GM12864 (cell line): ENCODE measurements at regions not wholly inside any gene's neighbourhood (a gene's known extent, or its start where the extent isn't known, plus 50 kb on each side); places are given as distances from the start of the nearest gene placed in this dataset.
"Not testable (repeated sequence)": the region's sequence is repeated elsewhere in the genome, so short reads cannot be mapped to it uniquely, and the experiment has no call there.

Source experiments
- DNase-seq: peaks from one replicate; pipeline ENCODE4 v3.0.0-alpha.2; 2011; ENCODE audit warnings: low read depth
- H3K4me3 ChIP-seq: 2 replicates; pipeline ENCODE4 v1.5.1; 2011; ENCODE audit warnings: mild to moderate bottlenecking, low read depth, low read length, control low read depth
- TF ChIP-seq, protein P1 (sequence below): IDR thresholded peaks from 2 replicates; pipeline ENCODE4 v1.5.1; 2011; ENCODE audit warnings: low read depth, mild to moderate bottlenecking, moderate library complexity, low read length, control low read depth, inconsistent platforms; ENCODE audit errors: missing control alignments

DNA sequence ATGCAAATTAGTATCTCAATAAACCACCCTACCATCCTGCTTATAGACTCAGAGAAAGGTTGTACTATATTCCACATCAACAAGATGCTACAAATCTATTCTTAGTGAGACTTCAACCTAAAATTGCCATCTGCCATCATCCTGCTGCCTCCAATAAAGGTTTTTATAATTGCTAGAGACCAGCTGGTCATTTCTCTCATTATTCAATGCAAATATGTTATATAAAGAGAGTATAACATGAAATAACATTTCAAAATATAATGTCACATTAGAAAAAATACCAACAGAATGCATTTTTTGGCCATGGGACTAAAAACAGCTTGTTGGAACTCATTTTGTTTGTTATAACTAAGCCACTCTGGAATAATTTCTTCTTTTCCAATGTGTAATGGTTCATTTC lies 247.3 kb downstream of the LRIG3 start:
- H3K4me3 ChIP-seq = no peak overlapping the region
- DNase-seq = no peak
- TF ChIP-seq, protein P1, sequence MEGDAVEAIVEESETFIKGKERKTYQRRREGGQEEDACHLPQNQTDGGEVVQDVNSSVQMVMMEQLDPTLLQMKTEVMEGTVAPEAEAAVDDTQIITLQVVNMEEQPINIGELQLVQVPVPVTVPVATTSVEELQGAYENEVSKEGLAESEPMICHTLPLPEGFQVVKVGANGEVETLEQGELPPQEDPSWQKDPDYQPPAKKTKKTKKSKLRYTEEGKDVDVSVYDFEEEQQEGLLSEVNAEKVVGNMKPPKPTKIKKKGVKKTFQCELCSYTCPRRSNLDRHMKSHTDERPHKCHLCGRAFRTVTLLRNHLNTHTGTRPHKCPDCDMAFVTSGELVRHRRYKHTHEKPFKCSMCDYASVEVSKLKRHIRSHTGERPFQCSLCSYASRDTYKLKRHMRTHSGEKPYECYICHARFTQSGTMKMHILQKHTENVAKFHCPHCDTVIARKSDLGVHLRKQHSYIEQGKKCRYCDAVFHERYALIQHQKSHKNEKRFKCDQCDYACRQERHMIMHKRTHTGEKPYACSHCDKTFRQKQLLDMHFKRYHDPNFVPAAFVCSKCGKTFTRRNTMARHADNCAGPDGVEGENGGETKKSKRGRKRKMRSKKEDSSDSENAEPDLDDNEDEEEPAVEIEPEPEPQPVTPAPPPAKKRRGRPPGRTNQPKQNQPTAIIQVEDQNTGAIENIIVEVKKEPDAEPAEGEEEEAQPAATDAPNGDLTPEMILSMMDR = no peak

- not testable (repeated sequence) for H3K4me3 ChIP-seq, DNase-seq
Measured at GRCh38 chr12:58677833-58678232, 242.5 kb downstream of the LRIG3 start.

DNA sequence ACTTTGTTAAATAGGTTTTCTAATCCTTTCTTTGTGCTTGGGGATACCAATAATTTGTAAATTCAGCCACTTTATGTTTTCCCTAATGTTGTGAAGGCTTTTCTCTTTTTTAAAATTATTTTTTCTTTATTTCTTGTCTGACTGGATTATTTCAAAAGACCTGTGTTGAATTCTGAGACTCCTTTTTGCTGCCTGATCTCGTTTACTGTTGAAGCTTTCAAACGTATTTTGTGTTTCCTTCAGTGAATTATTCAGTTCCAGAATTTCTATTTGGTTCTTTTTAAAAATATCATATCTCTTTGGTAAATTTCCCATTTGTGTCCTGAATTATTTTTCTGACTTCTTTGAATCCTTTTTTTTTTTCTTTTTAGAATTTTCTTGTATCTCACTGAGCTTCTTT lies 241.6 kb downstream of the LRIG3 start:
- DNase-seq = no peak
- TF ChIP-seq, protein P1 = no peak

GRCh38 chr12:58681730-58682129 lies 238.6 kb downstream of the LRIG3 start:
- no peak for DNase-seq
- TF ChIP-seq, protein P1 = no peak
- H3K4me3 ChIP-seq = no peak overlapping the region

More for the DNA sequence above, 241.6 kb downstream of the LRIG3 start:
- no peak overlapping the region for H3K4me3 ChIP-seq

DNA sequence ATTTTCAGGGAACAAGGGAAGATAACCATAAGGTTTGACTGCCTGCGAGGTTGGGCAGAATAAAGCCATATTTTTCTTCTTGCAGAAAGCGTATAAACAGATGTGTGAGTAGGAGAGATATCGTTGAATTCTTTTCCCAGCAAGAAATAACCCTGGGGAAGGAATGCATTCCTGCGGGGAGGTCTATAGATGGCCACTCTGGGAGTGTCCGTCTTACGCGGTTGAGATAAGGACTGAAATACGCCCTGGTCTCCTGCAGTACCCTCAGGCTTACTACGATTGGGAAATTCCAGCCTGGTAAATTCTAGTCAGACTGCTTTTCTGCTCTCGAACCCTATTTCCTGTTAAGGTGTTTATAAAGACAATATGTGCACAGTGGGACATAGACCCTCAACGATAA lies 225.0 kb downstream of the LRIG3 start:
- no peak overlapping the region for H3K4me3 ChIP-seq
- TF ChIP-seq, protein P1 = no peak
- no peak for DNase-seq

GRCh38 chr12:58701536-58701935 lies 218.8 kb downstream of the LRIG3 start:
- TF ChIP-seq, protein P1 = no peak
- H3K4me3 ChIP-seq = no peak overlapping the region
- DNase-seq = no peak

DNA sequence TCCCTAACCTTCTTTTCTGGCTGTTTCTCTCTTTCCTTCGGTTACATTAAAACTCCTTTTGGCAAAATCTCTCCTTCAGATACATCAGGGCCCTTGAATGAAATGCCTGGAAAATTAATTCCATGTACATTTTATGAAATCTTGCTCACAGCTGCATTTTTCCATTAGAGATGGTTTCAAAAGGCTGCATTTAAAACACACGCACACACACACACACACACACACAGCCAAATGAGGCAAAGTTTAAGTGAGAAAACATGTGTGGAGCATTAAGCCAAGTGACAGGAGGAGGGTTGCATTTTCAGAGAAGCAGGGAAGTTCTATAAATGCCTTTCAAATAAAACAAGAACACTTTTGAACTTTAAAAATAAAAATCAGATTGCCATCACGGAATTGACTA lies 216.4 kb downstream of the LRIG3 start:
- no peak for DNase-seq
- TF ChIP-seq, protein P1 = no peak
- no peak overlapping the region for H3K4me3 ChIP-seq

- not testable (repeated sequence) for H3K4me3 ChIP-seq, DNase-seq
Measured at GRCh38 chr12:58704770-58705169, 215.5 kb downstream of the LRIG3 start.
